ENCODE measurements at regions not wholly inside any gene's neighbourhood (a gene's known extent, or its start where the extent isn't known, plus 50 kb on each side); places are given as distances from the start of the nearest gene placed in this dataset.

DNA sequence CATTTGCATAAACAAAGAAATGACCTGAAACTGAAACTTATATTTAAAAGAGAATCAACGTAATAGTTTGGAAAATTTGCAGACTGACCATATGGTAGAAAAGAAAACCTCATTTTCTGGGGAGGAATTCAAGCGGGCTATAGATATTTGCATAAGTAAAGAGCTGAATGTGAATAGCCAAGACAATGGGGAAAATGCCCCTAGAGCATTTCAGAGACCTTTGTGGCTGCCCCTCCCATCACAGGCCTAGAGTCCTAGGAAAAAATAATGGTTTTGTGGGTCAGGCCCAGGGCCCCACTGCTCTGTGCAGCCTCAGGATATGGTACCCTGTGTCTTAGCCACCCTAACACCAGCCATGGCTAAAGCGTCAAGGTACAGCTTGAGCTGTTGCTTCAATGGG lies 480.6 kb upstream of the MBL2 start:
- TF ChIP-seq POLR2AphosphoS5 (IDR thresholded peaks at IDR 0.05; ENCODE audit: low read depth, low read length) (no peak), POLR2A (IDR thresholded peaks at IDR 0.05; ENCODE audit: low read depth, low read length) (no peak), SPI1 (IDR thresholded peaks at IDR 0.05; ENCODE audit: low read depth, low read length) (no peak), PAX5 (IDR thresholded peaks at IDR 0.05; ENCODE audit: insufficient read depth, low read length, severe bottlenecking) (no peak)
